Lung (tissue), 11 donors: ENCODE measurements at regions not wholly inside any gene's neighbourhood (a gene's known extent, or its start where the extent isn't known, plus 50 kb on each side); places are given as distances from the start of the nearest gene placed in this dataset.

ENCODE experiments used
- ATAC-seq: fragments of 200-7000 bp; cut with Tn5 transposase; one replicate; pipeline ENCODE4 v1.9.1; 2020; ENCODE audit warnings: moderate number of reproducible peaks; ENCODE audit not compliant: insufficient read depth, low FRiP score
- DNase-seq, 3 donors: peaks; one replicate each; pipeline ENCODE4 v3.0.0-alpha.2; 2013 to 2017
- H3K27ac ChIP-seq, 2 donors: one replicate each; pipeline ENCODE4 v1.5.1; 2013; ENCODE audit warnings: mild to moderate bottlenecking in 2 of 2, moderate library complexity in 2 of 2, control low read depth in 1 of 2, inconsistent platforms in 1 of 2, low read depth in 1 of 2, low read length in 1 of 2
- H3K27me3 ChIP-seq, 3 donors: one replicate each; pipeline ENCODE4 v1.5.1; 2013; ENCODE audit warnings: low read length in 2 of 3; ENCODE audit not compliant: control insufficient read depth in 3 of 3, insufficient read depth in 3 of 3
- H3K36me3 ChIP-seq, 4 donors: one replicate each; pipeline ENCODE4 v1.5.1; 2013; ENCODE audit warnings: low read length in 4 of 4, mild to moderate bottlenecking in 1 of 4, moderate library complexity in 1 of 4; ENCODE audit not compliant: control insufficient read depth in 4 of 4, insufficient read depth in 4 of 4
- H3K4me1 ChIP-seq, 5 donors: one replicate each; pipeline ENCODE4 v1.5.1; 2013; ENCODE audit warnings: low read length in 5 of 5, mild to moderate bottlenecking in 2 of 5, moderate library complexity in 1 of 5; ENCODE audit not compliant: control insufficient read depth in 5 of 5, insufficient read depth in 5 of 5
- H3K4me3 ChIP-seq: one replicate; pipeline ENCODE4 v1.5.1; 2013; ENCODE audit warnings: mild to moderate bottlenecking, control low read depth, moderate library complexity
- H3K9ac ChIP-seq, 2 donors: one replicate each; pipeline ENCODE4 v1.5.1; 2013; ENCODE audit warnings: low read length in 2 of 2, control low read depth in 1 of 2; ENCODE audit not compliant: insufficient read depth in 1 of 2
- H3K9me3 ChIP-seq, 4 donors: one replicate each; pipeline ENCODE4 v1.5.1; 2013; ENCODE audit warnings: low read length in 3 of 4, mild to moderate bottlenecking in 1 of 4, moderate library complexity in 1 of 4; ENCODE audit not compliant: control insufficient read depth in 4 of 4, insufficient read depth in 3 of 4
- WGBS, 2 donors: extraction: QIAGEN DNeasy Blood & Tissue Kit; methylation state at CpG; one replicate each; pipeline ENCODE4 v1.1.7; 2013; 5-methylcytosine and 5-hydroxymethylcytosine counted together
- TF ChIP-seq, protein P1 (sequence below): IDR thresholded peaks from 2 replicates; pipeline ENCODE4 v1.5.1; 2012; ENCODE audit warnings: mild to moderate bottlenecking; ENCODE audit errors: control extremely low read depth, extremely low read depth
- donor health status: control.
- donor health status: control.
- donor health status: Bipolar disorder and iron deficiency.
- donor health status: healthy.
- donor health status: DM: yes; HTN: yes; CAD: no.

DNA sequence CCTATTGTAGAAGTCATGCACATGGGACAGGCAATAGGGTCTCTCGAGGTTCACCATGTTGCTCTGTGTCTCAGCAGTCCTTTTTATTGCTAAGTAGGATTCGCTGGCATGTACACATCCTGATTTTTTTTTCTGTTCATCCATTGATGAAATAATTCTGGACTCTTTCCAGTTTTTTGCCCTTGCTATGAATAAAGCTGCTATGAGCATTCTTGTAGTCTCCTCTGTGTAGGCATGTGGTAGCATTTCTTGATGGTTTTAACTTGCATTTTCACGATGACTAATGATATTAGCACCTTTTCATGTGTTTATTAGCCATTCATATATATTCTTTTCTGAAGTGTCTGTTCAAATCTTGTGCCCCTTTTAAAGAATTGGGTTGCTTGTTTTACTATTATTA is 65.8 kb upstream of the EDAR start:
- Histone ChIP-seq H3K4me1 (no peaks in the 10 kb centered on the region), H3K36me3 (no peaks in the 10 kb centered on the region), H3K9ac (no peak overlapping the region), H3K27ac (no peak overlapping the region), H3K9me3 (no peaks in the 10 kb centered on the region), H3K27me3 (no peaks in the 10 kb centered on the region), H3K4me3 (no peak overlapping the region)
- TF ChIP-seq, protein P1, sequence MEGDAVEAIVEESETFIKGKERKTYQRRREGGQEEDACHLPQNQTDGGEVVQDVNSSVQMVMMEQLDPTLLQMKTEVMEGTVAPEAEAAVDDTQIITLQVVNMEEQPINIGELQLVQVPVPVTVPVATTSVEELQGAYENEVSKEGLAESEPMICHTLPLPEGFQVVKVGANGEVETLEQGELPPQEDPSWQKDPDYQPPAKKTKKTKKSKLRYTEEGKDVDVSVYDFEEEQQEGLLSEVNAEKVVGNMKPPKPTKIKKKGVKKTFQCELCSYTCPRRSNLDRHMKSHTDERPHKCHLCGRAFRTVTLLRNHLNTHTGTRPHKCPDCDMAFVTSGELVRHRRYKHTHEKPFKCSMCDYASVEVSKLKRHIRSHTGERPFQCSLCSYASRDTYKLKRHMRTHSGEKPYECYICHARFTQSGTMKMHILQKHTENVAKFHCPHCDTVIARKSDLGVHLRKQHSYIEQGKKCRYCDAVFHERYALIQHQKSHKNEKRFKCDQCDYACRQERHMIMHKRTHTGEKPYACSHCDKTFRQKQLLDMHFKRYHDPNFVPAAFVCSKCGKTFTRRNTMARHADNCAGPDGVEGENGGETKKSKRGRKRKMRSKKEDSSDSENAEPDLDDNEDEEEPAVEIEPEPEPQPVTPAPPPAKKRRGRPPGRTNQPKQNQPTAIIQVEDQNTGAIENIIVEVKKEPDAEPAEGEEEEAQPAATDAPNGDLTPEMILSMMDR: no peak
- no peak for ATAC-seq
- WGBS, 2 donors: 81 to 90% methylated on average over 3 of the region's 3 CpGs
- DNase-seq: no peak

DNA sequence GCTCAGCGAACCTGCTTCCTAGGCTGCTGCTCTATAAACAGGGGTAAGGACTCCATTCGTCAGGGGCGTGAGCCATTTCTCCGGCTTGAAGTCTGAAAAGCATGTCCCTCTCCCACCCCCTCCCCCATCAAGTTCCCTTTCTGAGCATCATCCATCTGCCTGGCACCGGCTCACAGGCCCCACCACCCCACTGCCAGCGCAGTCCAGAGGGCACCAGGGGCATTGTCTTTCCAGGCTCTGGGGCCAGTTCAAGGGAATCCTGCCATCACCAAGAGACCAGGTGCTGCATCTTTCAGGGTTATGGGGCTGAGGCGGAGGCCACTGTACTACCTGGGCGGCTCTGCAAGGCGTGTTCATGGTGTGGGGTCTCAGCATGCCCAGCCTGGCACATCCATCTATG is 64.7 kb upstream of the EDAR start:
- Histone ChIP-seq H3K9me3 (no peaks in the 10 kb centered on the region), H3K4me3 (no peak overlapping the region), H3K36me3 (no peaks in the 10 kb centered on the region), H3K27me3 (no peaks in the 10 kb centered on the region), H3K9ac (no peak overlapping the region), H3K4me1 (no peaks in the 10 kb centered on the region), H3K27ac (no peak overlapping the region)
- TF ChIP-seq, protein P1: no peak
- WGBS, 2 donors: 95 to 98% methylated on average over 9 of the region's 9 CpGs
- DNase-seq (no peak), ATAC-seq (no peak)

DNA sequence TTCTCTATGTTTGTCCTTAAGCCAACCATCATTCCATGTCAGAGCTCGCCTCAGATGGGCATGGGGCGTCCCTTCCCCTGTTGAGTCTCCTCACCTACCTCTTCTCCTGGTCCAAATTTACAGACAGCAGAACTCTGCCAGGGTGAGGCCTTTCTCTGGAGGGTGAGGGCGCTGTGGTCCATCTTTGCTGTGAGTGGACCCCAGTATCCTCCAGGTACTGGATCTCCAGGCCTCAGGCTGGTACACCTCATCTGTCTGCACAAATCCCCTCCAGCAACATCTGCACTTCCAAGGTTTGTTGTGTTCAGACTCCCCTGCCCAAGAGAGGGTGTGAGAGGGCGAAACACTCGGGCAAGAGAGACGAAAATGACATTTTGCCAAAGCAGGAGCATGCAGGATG is 63.9 kb upstream of the EDAR start:
- Histone ChIP-seq H3K4me1 (no peaks in the 10 kb centered on the region), H3K27ac (no peak overlapping the region), H3K9me3 (no peaks in the 10 kb centered on the region), H3K36me3 (no peaks in the 10 kb centered on the region), H3K9ac (no peak overlapping the region), H3K4me3 (no peak overlapping the region), H3K27me3 (no peaks in the 10 kb centered on the region)
- ATAC-seq (no peak), DNase-seq (no peak)
- TF ChIP-seq, protein P1: no peak
- WGBS, 2 donors: 89 to 98% methylated on average over 6 of the region's 6 CpGs

DNA sequence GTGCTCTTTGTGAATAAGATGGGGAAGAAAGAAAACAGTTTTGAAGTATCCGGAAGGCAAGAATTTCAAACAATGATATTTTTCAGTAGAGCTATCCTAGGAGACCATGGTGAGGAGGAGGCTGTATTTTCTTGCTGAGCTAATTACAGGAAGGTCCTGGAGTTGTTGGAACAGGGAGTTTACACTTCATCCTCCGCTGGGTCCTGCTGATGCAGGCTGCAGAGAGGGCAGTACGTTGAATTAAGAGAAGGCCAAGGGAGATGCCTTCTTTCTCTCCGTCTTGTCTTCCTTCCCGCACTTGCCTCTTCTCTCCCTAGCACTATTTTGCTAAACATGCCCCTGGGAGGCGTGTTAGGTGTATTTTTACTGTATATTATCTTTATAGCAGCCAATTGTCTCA is 60.0 kb upstream of the EDAR start:
- H3K9ac ChIP-seq: no peak overlapping the region
- no peak for ATAC-seq
- DNase-seq: no peak
- H3K36me3 ChIP-seq: no peaks in the 10 kb centered on the region
- TF ChIP-seq, protein P1: no peak
- H3K27me3 ChIP-seq: no peaks in the 10 kb centered on the region
- peaks cover 0 to 2% (median 0%) of the 10 kb centered on the region in 5 donors for H3K4me1 ChIP-seq
- no peak overlapping the region for H3K4me3 ChIP-seq
- peaks cover 0 to 3% (median 0%) of the 10 kb centered on the region in 4 donors for H3K9me3 ChIP-seq
- WGBS, 2 donors: 94 to 95% methylated on average over 6 of the region's 6 CpGs
- no peak overlapping the region for H3K27ac ChIP-seq
